GM19324 (cell line): ENCODE measurements at regions not wholly inside any gene's neighbourhood (a gene's known extent, or its start where the extent isn't known, plus 50 kb on each side); places are given as distances from the start of the nearest gene placed in this dataset.

Experiments used
- ATAC-seq: cut with Tn5 transposase; IDR thresholded peaks from one replicate; pipeline ENCODE4 v1.9.1; 2021; ENCODE audit warnings: mild to moderate bottlenecking, moderate library complexity; ENCODE audit not compliant: unreplicated experiment, low FRiP score

DNA sequence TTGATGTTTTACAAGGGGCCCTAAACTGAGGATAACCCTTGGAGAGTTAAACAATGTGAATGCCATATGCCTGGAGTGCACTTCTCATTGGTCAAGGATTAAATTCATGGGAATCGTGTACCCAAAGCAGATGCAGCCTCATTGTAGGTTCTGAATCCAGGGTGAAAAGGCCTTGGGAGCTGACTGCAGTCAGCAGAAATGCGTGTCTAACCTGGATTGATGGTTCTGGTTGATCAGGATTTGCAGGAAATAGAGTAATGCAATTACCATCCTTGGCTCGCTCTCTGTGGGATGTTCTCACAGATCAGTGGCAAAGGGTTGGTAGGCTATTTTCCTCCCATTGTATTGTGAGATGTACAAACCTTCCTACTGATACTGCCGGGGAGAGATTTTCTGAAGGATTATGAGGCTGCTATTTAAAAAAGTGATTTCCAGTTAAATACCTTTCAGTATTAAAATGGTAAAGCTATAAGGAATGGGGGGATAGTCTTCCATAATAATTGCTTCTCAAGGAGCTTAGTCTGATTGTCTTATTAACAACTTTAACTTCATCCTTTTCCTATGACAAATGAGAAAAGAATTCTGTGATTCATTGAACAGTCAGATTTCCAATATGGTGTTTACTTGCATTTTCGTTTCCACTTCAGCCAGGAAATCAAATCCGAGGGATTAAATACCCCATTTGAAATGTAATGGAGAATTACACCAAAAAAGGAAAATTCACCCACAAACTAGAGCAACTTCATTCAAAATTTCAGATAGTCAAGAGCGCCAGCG lies 1028.1 kb upstream of the EEF2KMT start:
- no peak for ATAC-seq

DNA sequence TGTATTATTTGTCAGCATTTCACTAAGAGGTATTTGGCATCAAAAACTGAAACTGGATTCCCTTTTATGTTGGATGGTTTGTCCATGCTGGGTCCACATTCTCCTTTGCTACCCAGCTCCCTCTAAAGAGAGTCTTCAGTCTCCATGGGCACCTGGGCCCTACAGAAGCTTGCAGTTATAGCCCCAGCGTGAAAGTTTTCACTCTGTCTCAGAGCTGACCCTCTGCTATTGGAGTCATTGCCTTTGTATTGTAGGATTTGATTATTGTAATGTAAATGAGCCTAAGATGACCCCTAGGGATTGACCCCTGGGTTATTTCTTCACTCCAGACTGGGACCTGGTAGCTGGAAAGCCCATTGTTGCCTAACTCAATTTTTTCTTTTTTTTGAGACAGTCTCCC lies 1026.5 kb upstream of the EEF2KMT start:
- ATAC-seq, result no peak

DNA sequence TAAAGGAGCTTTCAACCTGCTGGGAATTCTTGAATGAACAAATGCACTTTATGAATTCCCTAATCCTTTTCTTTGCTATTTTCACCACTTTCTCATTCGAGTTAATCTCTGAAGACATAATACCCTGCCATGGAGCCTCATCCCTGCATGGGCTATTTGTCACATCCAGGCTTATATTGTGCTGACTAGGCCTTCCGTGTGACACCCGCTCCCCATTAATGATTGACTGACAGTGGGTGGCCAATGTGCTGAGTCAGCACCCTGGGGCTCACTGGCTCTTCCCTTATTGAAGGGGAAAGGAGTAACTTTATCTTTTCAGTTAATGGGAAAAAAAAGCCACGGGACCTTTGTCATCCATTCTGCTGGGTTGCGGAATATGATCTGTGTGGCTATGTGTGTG lies 1024.8 kb upstream of the EEF2KMT start:
- ATAC-seq, result no peak

DNA sequence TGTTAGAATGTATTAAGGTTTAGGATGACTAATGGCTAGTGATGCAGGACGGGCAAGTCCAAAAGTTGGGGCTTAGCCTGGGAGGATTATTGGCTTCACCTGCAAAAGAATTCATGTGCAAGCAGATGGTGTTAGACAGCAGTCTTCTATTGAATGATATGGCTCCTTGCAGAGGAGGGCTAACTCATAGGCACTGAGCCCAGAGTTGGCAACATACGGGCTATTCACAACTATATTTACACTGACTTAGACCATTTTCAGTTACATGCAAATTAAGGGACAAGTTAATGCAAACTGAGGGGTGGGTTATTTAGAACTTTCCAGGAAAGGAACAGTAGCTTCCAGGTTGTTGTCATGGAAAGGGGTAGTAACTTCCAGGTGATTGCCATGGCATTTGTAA lies 1017.1 kb upstream of the EEF2KMT start:
- ATAC-seq, result no peak

DNA sequence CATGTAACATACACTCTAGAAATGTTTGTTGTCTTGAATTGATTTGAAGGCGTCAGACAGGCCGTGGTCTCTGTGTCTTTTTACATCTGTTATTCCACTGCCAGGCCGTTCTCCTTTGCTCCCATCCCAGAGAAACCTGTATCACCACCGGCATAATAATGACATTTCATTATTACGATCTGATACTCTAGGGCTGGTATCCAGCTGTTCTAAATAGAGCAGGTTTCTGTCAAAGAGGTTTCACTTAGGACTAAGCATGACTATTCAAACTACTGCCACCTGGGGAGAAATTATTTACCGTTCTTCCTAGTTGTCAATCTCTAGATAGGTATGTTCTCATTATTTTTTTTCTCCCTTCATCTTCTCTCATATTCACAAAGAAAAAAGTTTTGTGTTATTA lies 1016.2 kb upstream of the EEF2KMT start:
- ATAC-seq, result no peak

DNA sequence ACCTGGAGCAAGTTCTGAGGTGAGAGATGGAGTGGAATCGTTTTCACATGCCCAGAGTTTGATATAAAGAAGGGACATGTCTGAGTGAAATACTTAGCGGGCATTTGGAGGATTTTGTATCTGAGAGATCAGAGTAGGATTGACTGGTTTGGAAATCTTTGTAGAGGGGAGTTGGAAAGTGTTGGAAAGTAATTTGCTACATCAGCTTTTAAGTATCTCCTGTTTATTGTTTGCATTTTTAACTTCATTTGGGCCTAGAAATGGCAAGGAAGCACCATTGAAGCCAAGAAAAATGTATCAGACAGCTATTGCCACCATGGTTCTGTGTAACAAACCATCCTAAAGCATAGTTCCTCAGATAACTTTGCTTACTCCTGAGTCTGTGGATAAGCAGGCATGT lies 1015.1 kb upstream of the EEF2KMT start:
- no peak for ATAC-seq

DNA sequence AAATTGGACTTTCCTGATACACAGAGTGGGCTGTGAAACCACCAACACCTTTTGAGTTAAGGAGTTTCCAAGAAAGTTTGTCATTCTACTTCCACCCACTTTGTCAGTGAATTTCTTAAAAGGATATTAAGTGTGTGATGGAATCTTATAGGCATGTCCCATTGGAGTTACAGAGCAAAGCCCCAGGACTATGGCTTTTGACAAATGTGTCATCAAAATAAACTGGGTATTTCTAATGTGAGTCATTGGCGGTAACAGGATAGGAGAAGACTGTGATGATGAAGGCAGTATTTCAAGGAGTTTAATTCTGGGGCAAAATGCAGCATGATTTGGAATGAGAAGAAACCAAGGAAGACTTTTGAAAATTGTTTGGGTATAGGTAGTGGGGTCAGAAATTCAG lies 1013.8 kb upstream of the EEF2KMT start:
- no peak for ATAC-seq

DNA sequence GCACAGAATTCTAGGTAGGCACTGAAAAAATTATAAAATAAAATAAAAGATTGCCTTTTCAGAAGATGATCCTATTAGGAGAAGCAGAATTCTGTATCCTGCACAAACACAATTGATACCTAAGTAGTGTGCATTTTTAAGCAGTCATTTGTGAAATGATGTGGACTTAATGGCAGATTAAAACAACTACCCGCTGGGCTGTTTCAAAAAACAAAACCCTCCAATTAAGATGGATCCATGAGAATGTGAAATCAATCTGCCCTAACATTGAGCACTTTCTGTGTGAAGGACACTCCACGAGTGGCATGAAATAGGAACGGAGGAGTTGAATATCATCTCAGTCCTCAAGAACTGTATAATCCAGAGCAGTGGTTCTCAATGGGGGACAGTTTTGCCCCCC lies 1012.8 kb upstream of the EEF2KMT start:
- ATAC-seq, result no peak

DNA sequence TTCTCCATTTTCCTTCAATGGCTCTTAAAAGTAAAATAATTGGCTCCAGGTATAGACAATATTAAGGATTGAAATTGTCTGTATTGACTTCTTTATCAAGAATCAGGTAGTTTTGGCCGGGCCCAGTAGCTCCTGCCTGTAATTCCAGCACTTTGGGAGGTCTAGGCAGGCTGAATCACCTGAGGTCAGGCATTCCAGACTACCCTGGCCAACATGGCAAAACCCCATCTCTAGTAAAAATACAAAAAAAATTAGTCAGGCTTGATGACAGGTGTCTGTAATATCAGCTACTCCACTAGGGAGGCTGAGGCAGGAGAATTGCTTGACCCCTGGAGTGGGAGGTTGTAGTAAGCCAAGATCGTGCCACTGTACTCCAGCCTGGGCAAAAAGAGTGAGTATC lies 1008.5 kb upstream of the EEF2KMT start:
- ATAC-seq, result no peak

DNA sequence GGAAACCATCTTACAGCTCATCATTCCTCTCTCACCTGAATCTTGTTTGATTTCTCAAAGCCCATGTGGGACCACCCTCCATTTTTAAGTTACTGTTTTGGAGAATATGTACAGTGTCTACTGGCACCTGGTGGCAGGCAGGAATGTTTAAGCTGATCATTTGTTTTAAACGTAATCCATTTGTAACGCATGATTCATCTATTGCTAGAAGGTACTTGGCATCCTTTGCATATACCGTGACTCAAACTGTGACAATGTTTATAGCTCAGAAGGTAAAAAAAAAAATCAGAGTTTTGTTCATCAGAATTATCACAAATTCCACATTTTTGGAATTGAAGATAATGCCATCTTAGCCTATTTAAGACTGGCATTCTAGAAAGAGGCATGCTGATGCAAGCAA lies 1007.5 kb upstream of the EEF2KMT start:
- ATAC-seq, result no peak

DNA sequence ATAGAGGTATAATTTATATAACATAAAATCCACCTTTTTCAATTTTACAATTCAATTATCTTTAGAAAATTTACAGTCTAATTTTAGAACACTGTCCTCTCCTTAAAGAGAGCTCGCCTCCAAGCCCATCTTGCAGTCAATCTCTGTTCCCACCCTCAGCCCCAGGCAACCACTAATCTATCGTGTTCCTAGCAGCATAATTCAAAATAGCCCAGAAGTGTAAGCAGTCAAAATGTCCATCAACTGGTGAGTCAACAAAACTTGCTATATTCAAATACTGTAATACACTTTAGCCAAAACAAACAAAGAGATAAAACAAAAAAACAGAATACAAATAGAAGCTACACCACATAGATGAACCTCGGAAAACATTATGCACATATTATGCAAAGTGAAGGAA lies 1006.8 kb upstream of the EEF2KMT start:
- ATAC-seq, result no peak

DNA sequence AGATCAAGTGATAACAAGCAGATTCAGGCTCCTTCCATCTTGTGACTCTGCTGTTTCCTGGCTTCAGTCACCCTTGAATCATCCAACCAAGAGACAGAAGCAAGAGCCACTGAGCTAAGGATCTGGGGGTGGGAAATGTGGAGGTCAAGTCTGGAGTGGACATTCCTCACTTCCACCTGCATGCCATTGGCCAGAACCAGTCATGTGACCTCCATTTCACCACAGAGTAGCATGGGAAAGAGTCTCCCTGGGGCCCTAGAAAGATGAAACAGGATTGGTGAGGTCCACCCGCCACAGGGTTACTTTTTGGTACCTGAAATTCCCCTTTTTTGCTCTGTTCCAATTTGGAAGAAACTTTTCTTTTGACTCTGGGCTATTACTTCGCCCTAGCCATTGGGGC lies 1006.0 kb upstream of the EEF2KMT start:
- no peak for ATAC-seq

DNA sequence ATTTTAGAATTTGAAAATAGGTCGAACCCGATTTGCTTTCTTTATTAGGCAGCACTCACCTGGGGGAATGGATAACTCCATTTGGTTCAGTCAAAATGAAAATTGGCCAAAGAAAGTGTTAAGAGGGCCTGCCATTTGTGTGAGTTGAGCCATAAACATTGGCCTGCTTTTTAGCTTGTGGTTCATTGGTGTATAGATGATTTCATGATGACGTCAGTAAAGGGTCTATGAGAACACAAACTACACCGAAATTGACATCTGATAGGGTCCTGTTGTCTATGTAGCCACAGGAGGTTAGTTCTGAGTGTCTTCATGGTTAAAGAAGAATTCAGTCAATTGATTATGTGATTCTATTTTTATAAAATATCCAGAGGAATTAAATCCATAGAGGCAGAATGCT lies 1001.5 kb upstream of the EEF2KMT start:
- ATAC-seq, result no peak

DNA sequence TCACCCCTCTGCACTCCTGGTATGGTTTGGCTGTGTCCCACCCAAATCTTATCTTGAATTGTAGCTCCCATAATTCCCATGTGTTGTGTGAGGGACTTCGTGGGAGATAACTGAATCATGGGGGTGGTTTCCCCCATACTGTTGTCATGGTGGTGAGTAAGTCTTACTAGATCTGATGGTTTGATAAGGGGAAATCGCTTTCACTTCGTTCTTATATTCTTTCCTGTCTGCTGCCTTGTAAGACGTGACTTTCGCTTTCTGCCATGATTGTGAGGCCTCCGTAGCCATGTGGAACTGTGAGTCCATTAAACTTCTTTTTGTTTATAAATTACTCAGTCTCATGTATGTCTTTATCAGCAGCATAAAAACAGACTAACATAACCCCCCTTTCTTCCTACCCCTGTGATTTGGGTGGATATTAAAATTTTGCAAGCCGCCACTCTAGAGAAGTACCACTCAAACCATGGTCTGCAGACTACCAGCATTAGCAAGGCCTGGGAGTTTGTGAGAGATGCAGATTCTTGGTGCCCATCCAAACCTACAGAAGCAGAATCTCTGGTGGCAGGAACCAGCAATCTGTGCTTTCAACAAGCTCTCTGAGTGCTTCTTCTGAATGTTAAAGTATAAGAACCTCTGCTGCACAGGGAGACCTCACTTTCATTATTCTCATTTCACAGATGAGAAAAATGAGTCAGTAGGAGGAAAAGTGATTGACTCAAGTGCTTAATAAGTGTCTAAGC lies 999.5 kb upstream of the EEF2KMT start:
- ATAC-seq, result no peak

DNA sequence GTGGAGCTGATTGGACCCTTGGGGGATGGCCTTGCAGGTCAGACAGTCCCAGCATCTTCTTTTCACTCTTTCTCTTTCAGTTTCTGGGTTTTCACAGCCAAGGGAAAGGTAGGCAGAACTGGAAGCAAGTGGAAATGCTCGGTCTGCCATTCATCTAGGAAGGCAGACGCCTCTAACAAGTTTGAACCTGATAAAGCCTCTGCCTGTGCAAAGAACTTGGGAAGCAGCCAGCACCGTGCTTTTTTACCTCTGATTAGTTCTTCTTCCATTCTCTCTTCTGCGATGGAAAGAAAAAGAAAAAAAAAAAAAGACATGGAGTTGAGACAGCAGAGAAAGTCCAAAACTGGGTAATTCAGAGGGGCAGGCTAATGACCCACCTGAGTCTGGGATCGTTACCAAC lies 997.8 kb upstream of the EEF2KMT start:
- ATAC-seq, result no peak

DNA sequence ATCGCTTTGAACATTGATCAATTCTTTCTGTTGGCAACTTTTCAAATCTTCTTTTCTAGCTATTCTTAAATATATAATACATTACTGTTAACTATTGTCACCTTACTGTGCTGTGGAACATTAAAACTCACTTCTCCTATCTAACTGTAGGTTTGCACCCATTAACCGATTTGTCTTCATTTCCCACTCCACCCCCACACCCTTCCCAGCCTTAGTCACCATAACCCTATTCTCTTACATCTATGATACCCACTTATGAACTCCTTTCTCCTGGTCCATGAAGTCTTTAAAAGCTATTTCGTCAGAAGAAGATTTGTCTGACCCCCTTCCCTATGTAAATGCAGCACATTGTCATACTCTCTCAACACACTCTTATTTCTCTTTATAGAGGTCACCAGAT lies 993.4 kb upstream of the EEF2KMT start:
- ATAC-seq, result no peak

DNA sequence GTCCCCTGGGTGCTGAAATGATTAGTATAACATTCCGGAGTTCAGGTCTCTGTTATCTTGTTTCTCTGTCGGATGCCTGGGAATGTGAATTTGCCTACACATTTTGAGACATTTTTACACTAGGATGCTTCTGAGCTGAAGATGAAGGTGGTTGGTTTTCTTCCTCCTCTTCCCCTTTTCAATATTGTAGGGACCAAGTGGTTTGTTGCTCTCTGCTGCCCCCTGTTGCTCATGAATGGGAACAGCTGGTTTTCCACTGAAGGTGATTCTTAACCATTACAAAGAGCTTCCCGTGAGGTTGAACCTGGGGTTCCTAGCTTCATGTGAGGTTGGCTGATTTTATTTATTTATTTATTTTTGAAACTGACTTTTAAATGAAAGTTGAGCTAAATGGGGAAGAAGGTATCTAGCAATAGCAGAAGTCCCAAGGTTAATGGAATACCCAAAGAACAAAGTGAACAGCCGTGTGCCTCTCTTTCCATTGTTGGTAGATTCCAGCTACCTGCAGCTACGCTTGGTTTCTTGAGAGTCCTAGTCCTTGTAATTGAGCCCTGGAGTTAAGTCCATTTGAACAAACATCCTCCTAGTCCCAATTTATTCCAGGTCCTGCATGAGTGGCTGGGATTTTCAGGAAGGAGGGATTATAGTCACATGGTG lies 983.9 kb upstream of the EEF2KMT start:
- no peak for ATAC-seq

DNA sequence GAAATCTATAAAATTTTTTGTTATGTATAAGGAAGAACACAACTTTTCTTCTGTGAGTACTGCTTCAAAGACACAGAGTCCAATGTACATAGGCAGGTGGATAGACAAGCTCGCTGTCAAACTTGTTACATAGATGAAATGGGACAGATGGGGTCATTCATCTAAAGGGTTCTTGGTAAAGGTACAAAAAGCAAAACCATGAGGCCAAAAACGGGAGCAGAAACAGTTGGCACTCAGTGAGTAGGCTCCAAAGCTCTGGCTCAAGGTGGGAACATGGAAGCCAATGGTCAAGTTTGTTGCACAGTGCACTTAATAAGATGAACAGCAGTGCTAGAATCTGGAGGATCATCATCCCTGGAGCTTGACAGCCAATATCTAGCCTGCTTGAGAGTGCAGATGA lies 979.0 kb upstream of the EEF2KMT start:
- ATAC-seq, result no peak

DNA sequence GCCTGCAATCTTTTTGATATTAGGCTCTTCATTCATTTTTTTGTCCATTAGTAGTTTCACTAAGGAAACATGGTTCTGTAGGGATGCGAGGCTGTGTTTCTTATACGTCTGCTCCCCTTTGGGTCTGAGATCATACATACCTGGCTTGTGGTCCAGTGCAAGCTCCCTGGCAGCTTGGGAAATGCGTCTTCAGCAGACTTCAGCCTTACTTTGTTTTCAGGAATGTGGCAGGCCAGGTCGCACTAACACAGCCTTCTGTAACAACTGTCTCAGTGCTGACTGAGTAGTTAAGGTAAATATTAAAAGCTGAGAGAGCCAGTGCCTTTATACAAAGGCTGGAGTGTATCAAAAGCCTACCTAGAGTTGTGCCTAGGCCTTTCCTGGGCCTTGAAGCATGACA lies 970.5 kb upstream of the EEF2KMT start:
- ATAC-seq, result no peak

DNA sequence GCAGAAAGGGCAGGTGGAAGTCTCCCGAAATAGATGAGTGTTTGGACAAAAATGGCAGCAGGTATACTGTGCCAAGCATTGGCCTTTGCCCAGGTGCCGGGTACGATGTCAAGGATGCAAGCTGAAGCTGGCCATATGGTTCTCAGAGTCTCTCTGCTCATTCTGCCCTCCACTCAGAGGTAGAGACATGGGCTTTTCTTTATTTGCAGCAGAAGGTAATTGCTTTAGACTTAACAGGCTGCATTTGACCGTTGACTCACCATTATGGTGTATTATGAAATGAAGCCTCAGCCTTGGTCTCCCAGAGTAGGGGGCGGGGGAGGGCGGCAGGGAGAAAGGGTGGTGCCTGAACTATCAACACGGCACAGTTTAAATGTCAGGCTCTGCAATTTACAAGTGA lies 969.1 kb upstream of the EEF2KMT start:
- no peak for ATAC-seq

DNA sequence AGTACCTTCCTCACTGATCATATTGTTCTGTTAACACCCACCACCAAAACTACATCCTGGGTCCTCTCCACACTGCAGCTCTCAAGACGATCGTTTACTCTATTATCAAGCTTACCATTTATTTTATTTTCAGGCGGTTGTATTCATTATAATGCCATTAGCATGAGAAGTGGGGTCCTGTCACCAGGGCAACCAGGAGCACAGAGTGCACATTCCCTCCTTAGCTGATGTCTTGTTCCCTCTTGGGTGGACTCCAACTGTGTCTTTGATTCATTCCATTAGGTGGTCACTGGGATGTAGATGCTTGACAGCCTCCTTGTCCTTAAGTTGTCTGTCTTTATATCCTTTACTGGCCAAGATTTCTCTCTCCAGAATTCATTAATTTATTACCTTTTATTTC lies 965.9 kb upstream of the EEF2KMT start:
- no peak for ATAC-seq

DNA sequence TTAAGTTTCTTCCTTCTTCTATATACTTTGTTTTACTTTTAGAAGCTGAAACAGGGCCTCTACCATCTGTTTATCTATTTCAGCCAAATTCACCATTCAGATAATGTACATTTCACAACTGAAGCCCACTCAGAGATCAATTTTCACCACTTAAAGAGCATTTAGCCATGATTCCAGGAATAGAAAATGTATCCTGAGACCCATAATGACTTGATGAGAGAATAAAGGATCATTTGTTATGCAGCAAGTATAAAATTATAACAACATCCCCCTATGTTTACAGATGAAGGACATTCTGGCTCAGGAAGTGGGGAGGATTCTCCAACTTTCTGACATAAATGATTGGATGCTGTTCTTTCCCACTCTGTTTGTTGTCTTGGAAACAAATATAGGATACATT lies 962.1 kb upstream of the EEF2KMT start:
- ATAC-seq, result no peak
